NCI-H1694 (cell line): ENCODE measurements at regions not wholly inside any gene's neighbourhood (a gene's known extent, or its start where the extent isn't known, plus 50 kb on each side); places are given as distances from the start of the nearest gene placed in this dataset.

ENCODE experiments used
- DNase-seq: peaks from one replicate; lab custom pipeline; 2025; lab: John Stamatoyannopoulos, UW

DNA sequence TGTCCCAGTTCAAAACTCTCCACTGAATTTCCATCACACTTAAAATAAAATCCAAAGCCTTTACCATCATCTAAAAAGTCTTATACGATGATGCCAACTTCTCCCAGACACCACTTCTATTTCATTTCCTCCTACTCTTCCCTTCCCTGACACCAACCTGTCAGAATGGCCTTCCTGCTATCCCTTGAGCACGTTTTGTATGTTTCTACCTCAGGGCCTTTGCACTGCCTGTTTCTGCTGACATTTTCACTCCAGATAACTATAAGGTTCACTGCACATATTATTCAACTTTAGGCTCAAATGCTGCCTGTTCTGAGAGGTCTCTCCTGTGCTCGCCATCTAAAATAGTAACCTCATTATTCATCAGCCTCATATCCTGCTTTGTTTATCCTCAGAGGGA lies 269.6 kb downstream of the HTR7 start:
- DNase-seq = no peak

DNA sequence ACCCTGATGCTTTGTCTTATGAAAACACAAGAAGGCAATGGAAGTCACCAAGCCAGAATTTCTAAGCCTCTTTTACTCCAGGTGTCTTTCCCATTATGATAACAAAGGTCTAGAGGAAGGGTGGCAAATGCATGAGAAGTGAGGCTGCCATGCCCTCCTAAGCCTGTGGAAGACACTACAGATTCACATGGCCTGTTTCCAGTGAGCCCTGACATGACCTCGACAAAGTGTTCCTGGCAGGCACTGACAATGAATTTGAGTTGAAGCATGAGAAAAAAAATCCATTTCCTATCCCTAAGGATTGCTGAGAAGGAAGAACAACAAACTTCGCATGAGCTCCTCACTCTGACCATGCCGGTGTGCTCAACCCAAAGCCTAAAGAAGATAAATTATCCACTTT lies 268.0 kb downstream of the HTR7 start:
- DNase-seq = no peak

DNA sequence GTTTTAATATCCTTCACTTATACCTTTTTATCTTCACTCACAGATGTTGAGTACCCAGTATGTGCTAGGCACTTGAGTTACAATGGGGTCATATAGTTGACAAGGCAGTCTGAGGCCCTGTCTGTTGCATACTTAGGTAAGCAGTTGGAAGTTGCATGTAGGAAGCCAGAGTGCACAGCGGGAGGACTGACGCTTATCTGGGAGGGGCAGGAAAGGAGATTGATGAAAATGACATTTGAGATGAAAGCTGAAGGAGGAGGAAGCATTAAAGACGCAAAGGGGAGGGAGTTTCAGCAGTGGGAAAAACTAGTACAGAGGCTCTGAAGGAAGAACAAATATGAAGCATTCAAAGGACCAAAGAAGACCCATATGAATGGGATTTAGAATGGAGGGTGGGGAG lies 266.2 kb downstream of the HTR7 start:
- DNase-seq = no peak

DNA sequence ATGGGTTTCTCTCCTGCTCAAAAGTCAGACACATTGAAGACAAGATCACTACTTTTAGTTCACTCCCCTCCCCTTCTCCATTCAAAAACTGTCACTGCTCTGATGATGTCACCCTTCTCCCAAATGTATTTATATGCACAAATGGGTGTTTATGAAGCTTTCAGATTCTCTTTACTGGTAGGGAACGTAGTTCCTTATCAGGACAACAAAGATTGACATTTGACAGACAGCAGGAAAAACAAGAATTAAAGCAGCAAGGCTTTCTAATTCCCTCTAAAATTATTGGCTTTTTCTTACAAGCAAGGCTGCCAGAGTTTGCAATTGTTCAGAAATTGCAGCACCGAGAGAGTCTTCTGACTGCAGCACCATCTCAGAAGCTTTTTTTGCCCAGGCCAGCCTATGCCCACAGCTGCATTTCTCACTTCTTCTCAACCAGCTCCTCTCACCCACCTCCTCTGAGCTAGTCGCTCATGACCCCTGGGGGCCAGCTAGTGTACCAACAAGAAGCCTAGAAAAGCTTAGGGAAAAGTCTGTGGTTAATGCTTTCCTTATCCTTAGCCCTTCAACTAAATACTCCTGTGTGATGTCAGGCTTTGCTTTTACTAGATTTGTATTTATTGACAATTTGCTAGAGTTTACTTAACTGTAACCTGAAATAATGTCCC lies 265.1 kb downstream of the HTR7 start:
- peak; percentile 43 for DNase-seq

DNA sequence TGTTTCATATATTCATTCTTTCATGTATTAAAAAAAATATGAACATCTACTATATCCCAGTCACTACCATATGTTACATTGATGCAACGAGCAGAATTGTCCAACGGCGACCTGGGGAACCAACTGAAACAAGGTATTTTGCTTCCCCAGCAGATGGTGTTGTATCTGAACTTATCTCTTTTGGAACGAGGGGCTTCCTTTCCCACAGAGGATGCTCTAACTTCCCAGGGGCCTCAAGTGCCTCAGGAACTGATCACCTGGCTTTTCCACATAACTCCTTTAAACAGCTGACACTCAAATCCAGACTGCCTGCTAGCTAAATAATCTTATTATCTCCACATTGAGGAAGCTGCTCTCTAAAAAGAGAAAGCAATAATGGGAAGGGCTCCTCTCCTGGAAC lies 259.3 kb downstream of the HTR7 start:
- DNase-seq = no peak

DNA sequence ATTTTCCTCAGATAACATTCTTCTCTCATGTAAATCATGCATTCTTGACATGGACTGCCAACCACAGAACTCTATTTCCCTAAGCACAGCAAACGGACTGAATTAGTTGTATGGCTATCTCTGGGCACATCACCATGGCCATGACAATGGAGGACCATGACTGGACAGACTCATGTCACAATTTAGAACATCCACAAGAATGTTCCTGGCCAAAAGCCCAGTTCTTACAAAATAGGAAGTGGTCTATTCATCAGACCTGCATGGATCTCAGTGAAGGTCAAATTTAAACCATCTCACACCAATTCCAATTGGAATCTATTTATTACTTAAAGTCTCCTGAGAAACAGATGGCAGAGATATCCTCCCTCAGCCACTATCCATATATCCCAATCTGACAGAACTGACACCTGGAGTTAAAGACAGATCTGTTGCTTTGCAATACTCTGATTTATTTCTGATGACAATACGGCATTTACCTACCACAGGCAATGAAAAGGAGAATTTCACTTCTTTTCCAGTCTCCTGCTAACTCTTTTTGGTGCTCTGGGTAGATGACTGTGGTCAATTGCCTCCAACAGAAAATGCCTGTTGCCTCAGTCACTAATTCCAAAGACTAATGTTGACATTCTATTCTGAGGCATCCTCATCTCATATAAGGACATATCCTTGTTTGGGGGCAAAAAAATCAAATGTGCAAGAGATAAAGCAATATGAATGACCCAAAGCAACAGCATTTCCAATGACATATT lies 254.8 kb downstream of the HTR7 start:
- DNase-seq = no peak

DNA sequence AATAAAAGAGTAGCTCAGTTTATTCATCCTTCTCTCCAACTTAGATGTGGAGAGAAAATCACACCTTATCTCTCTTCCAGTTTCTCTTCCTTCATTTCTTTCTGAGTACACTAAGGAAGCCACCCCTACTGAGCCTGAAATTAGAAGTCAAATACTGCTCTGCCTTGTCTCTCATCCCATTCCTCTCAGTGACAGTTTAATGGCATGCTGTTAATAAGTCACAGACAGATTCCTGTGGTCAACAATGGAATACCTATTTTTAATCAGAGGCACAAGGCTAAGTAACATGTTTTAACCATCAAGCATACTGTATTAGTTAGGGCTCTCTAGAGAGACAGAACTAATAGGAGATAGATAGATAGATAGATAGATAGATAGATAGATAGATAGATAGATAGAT lies 253.2 kb downstream of the HTR7 start:
- DNase-seq = no peak

DNA sequence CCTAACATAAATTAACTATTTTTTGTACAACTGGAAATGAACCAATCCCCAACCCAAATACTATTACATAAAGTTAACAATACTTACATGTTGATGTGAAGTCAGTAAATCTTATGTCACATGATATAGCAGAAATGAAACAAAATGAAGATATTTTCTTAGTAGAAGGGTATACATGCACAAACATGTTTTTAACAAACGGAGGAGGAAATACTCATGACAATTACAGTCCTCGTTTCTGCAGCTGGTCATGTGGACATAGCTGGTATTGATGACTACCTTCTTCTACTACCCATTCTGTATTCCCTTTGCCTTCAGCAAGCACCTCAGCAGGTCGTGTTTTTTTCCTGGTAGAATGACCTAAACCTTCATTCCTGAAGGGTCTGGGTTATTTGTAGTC lies 252.3 kb downstream of the HTR7 start:
- DNase-seq = no peak

DNA sequence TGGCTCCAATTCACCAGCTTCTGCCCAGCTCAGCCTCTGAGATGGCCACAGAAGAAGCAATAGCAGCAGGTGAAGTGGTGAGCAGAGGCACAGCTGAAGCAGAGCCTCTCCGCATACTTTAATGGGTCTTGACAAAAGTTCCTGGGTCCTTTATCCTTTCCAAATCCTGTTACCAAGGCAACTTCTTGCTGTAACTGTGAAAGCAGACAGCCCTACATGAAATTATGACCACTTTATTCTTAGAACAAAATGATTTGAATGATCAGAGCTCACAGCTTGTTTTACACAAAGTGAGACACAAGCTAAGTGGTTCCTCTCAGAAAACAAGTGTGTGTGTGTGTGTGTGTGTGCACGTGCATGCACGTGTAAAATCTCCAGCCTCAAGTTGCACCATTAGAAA lies 245.6 kb downstream of the HTR7 start:
- DNase-seq = no peak

DNA sequence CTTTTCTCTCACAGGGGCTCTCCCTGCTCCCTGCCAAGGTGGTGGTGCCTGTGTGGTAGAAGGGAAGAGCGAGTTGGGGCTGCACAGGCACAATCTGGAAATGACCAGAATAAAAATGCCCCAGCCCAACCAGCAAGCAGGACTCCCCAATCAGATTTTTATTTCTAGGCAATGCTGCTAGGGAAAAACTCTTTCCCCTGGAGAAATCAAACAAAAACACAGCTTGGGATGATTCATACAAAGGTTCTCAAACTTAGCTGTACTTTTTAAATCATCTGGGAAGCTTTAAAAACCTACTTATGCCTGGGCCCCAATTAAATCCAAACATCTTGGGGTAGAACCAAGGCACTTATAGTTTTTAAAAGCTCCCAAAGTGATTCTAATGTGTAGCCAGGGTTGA lies 243.2 kb downstream of the HTR7 start:
- DNase-seq = no peak

DNA sequence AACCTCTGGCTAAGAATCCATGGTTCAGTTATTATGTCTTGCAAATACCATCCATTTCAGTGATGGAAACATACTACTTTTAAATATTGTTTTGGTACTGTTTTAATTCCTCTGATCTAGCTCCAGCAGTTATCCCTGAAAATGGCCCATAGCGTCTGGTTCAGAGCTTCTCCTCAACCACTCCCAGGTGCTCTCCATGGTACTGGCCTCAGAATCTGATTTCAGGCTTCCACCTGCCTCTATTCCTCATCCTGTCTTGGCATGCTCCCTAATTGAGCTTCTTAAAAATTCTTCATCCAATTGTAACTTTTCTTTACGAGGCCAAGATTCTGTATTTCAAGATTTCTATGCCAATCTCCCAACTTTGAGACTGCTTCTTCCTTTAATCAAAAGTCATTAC lies 236.3 kb downstream of the HTR7 start:
- no peak for DNase-seq

DNA sequence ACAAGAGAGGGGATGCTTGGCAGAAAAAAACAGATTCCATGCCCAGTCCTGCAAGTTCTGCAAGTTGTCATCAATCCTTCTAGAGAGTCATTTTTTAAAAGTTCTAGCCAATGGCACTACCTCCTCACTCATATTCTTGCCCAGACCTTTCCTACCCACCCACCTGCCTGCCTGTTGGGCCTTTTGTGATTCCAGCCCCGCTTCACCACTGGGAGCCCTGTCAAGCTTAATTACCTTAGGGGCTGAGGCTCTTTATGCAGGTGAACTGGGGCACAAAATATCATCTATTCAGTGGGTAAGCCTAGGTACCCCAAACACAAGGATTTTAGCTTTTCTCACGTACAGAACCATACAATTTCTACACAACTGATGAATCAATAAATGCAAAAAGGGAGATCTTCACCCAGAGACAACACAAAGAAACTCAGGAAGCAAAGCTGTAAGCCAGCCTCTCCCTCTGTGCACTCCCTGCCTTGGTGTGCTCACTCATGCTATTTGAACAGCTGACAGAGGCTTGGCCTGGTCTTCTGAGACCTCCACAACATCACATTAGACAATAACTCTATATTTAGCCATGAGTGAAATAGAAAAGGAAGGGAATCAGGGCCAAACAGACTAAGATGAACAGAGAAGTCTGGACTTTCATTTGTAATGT lies 222.6 kb downstream of the HTR7 start:
- DNase-seq = no peak

DNA sequence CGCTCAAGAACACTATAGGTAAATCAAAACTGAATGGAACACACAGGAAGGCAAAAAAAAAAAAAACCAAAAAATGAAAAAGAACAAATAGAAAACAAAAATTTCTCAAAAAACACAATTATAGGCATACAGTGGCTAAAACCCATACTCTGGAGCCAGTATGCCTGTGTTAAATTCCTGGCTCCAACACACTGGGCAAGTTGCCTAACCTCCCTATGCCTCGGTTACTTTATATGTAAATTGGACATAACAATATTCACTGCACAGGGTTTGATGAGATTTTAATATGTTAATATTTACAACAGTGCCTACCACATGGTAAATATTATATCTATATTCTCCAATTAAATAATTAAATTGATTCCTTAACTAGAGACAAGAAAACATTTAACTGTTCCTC lies 217.1 kb downstream of the HTR7 start:
- no peak for DNase-seq

DNA sequence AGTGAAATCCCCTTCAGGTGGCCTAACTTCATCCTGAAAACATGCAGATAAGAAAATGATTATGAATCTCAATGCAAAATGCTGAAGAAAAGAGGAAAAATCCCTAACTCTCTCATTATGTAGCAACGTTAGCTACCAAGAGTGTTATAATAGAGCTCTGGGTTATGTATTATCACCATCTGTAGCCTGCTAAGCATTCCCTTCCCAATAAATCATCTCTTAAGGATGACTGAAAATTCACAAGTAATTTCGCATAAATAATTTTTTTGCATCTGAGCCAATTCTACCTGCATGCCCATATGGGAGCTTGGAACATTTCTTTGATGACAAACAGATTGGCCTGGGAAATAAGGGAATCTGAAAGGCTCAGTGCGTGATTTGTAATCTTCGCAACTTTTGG lies 216.1 kb downstream of the HTR7 start:
- no peak for DNase-seq

DNA sequence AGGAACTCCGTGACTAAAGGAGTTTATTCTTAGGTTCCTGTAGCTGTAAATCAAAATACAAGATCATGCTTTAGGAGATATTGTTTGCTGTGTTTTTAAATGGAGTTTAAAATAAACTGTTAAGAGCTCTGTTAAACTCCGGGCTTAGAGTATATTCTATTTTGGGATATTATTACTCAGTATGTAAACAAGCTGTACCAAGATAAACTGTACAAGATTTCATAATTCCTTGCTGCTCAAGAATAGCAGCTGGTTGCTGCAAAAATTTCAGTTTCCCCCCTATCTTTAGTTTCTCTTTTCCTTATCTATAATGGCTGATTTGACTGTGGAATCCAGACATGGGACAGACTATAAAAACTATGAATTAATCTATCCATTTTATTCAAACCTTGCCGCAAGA lies 215.7 kb downstream of the HTR7 start:
- DNase-seq = no peak

DNA sequence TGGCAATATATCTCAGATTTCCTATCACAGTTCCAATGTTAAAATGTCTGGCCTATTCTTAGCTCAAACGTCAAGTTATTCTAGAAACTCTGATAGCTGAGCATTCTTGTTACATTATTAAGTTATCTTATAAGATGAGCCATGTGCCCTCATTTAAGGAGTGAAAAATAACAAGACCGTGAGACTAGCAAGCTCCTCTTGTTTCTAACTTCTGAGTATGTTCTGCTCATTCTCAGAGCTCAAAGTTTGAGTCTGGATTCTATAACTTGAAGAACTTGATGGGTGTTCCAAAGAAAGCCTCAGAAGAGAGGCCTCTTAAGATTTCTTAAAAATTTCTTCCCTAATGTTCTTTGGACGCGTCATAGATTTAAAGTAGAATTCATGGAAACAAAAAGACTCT lies 215.2 kb downstream of the HTR7 start:
- DNase-seq = no peak

DNA sequence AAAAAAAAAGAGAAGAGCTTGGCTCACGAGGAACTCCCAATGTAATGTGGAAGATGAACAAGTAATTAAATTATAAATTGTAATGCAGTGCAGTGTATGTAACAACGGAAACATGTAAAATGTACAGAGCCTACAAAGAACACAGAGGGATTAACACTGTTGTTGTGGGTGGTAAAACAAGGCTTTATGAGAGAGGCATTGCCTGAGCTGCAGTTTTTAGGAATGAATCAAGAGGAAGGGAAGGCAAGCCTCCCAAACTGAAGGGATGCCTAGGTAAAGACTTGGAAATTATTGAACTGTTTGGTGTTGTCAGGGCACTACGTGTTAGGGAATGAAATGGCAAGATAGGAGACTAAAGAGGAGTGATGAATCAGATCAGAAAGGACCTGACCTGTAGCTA lies 213.7 kb downstream of the HTR7 start:
- no peak for DNase-seq

DNA sequence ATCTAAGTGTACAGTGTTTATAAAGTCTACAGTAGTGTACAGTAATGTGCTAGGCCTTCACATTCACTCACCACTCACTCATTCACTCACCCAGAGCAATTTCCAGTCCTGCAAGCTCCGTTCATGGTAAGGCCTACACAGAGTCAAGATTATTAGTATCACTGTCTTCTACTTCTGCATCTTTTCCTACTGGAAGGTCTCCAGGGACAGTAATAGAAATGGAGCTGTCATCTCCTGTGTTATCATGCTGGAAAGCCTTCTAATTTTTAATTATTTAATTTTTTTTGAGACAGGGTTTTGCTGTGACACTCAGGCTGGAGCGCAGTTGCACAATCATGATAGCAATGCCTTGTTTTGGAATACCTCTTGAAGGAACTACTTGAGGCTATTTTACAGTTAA lies 207.0 kb downstream of the HTR7 start:
- no peak for DNase-seq

DNA sequence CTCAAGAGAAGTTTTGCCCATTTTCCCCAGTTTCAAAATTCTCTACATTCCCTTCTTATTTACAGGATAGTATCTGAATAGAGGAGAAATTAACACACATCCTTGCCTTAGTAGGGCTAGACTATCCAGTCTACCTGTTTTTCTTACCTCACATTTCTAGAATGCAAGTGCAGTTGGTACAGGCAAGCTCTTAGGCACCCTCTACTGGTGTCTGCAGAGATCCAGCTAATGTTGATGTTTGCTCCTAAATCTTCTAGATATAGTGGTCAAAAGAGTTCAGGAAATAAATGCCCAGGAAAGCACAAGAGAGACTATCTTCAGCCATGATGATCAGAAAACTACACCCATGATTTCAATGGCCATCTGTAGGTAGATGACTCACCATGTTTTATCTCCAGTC lies 205.3 kb downstream of the HTR7 start:
- DNase-seq = no peak

DNA sequence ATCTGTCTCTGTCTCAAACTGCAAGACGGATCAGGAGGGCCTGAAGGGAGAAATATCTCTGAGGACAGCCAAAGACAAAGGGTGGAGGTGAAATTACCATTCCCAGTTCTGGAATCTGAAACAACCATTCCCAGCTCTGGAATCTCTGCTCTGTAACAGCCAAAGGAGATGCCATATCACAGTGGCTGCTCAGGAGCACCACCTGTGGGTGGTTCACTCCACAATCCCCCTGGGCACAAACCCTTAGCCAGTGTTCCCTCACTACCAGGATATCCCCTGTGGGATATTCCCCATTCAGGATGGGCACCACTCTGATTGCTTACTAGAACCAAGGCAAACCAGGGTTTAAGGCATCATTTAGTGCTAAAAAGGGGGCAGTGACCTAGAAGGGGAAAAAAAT lies 199.0 kb downstream of the HTR7 start:
- no peak for DNase-seq

DNA sequence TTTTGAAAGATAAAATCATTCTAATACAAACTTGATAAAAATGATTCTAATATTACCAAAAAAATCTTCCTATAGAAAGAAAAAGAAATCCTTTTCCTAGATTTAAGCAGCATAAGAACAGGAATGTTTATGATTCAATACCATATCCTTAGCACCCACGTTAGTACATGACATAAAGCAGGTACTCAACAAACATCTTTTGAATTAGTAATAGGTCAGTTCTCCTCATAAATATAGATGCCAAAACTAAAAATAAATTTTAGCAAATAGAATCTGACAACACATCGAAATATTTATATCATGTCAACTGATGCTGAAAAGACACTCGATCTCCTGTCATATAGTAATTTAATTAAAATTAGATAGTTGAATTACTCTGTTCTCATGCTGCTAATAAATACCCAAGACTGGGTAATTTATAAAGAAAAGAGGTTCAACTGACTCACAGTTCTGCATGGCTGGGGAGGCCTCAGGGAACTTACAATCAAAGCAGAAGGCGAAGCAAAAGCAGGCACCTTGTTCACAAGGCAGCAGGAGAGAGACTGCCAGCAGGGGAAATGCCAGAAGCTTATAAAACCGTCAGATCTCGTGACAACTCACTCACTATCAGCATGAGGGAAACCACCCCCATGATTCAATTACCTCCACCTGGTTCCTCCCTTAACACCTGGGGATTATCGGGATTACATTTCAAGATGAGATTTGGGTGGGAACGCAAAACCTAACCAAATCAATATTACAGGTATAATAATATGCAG lies 191.8 kb downstream of the HTR7 start:
- no peak for DNase-seq

DNA sequence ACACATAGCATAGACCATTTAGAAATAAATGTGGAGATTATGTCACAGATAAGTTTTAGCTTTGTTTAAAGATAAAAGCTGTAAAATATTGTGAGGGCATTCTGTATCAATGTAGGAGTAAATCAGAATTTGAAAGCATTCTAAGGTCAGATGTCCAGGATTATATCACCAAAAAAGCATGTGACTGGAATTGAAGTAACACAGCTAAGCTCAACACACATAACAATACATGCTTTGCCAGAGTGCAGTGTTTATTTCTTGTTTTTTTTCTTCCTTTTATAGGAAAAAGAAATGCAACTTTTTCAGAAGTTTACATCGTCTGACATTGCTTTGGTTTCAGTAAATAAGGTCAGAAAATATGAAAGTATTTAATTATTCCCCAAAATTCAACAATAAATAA lies 183.4 kb downstream of the HTR7 start:
- no peak for DNase-seq

DNA sequence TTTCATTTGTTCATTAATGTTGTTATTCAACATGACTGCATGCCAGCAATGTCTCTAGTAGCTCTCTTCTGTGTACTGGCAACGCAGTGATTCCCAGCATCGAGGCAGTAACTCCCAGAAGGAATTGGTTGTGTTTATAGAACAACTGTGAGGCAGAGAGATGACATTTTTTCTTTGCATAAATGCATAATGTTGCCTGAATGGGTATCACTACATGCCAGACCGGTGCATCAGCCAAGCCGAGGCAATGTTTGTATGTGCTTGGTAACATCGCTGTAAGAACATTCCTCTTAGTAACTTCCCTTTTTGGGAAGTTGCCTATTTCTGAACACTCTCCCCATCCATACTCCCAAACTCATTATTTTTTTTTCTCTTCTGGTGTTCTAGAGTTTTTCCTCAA lies 182.9 kb downstream of the HTR7 start:
- no peak for DNase-seq
